ENCODE measurements at regions not wholly inside any gene's neighbourhood (a gene's known extent, or its start where the extent isn't known, plus 50 kb on each side); places are given as distances from the start of the nearest gene placed in this dataset.

GRCh38 chr3:180253283-180253682, 216.5 kb upstream of the PEX5L start:
- H3K4me3 ChIP-seq (ENCODE audit: low read depth, low read length), result no peak overlapping the region
- no peak for DNase-seq (ENCODE audit: low read depth, low spot score)
- no peak for TF ChIP-seq CTCF (IDR thresholded peaks at IDR 0.05; ENCODE audit: insufficient read depth, low read length, missing control alignments)
- POLR2A ChIA-PET, result no interaction called here
- CTCF ChIA-PET, result no interaction called here

- TF ChIP-seq CTCF (IDR thresholded peaks at IDR 0.05; ENCODE audit: insufficient read depth, low read length, missing control alignments), result no peak
- no peak overlapping the region for H3K4me3 ChIP-seq (ENCODE audit: low read depth, low read length)
- DNase-seq (ENCODE audit: low read depth, low spot score), result no peak
- ChIA-PET CTCF (no interaction called here), POLR2A (no interaction called here)
Observed at GRCh38 chr3:180264479-180264878, 227.7 kb upstream of the PEX5L start.

- CTCF ChIA-PET, result no interaction called here
- POLR2A ChIA-PET, result no interaction called here
- no peak overlapping the region for H3K4me3 ChIP-seq (ENCODE audit: low read depth, low read length)
- peak; percentile 59 for DNase-seq (ENCODE audit: low read depth, low spot score)
- no peak for TF ChIP-seq CTCF (IDR thresholded peaks at IDR 0.05; ENCODE audit: insufficient read depth, low read length, missing control alignments)
Observed at GRCh38 chr3:180265551-180265950, 228.8 kb upstream of the PEX5L start.

- 0 out of 2 replicates have a peak overlapping the region, but pooled peaks have one; percentile 7 for H3K4me3 ChIP-seq (ENCODE audit: low read depth, low read length)
- ChIA-PET CTCF (no interaction called here), POLR2A (no interaction called here)
- TF ChIP-seq CTCF (IDR thresholded peaks at IDR 0.05; ENCODE audit: insufficient read depth, low read length, missing control alignments), result no peak
- no peak for DNase-seq (ENCODE audit: low read depth, low spot score)
Observed at GRCh38 chr3:180267202-180267843, 230.6 kb upstream of the PEX5L start.

- no peak for DNase-seq (ENCODE audit: low read depth, low spot score)
- CTCF ChIA-PET, result no interaction called here
- POLR2A ChIA-PET, result no interaction called here
- TF ChIP-seq CTCF (IDR thresholded peaks at IDR 0.05; ENCODE audit: insufficient read depth, low read length, missing control alignments), result no peak
- no peak overlapping the region for H3K4me3 ChIP-seq (ENCODE audit: low read depth, low read length)
Observed at GRCh38 chr3:180274536-180274935, 237.8 kb upstream of the PEX5L start.

GRCh38 chr3:180275176-180275575, 238.4 kb upstream of the PEX5L start:
- ChIA-PET POLR2A (no interaction called here), CTCF (no interaction called here)
- TF ChIP-seq CTCF (IDR thresholded peaks at IDR 0.05; ENCODE audit: insufficient read depth, low read length, missing control alignments), result no peak
- no peak overlapping the region for H3K4me3 ChIP-seq (ENCODE audit: low read depth, low read length)
- no peak for DNase-seq (ENCODE audit: low read depth, low spot score)

Measured in AG04449 (cell line).